ENCODE measurements at regions not wholly inside any gene's neighbourhood (a gene's known extent, or its start where the extent isn't known, plus 50 kb on each side); places are given as distances from the start of the nearest gene placed in this dataset.

DNA sequence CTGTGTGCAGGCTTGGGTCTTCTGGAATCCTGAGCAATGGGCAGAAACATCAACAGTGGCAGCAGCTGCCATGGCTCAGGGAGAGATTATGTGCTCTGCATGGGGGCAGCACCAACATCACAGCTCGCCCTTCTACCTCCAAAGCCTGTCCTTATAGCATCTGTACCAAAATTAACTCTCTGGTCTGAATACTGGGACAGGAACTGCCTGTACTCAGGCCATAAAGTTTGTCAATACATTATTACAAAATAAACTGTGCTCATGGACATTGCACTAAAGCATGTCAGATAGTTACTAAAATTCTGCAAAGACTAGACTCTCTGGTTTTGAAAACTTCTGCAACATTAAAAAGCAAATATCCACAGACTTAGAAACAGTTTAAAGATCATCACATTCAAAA lies 91.6 kb downstream of the ZC3H11B start:
- DNase-seq (ENCODE audit: low spot score), result no peak

DNA sequence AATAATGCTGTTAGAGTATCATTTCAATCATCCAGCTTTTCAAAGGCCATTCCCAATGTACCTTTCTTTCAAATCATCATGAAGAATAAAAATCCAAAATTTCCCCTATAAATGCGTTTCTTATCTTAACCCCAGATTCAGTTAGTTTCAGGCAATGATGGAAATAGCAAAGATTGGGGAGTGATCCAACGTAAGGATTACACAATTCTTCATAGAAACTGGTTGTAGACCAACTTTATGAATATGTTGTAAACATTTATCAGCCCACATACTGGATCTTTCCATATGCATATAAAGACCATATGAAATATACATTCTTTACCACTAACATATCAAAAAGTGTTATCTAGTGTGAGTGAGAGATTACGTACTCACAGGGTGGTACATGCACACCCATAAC lies 92.7 kb downstream of the ZC3H11B start:
- DNase-seq (ENCODE audit: low spot score), result no peak

GRCh38 chr1:219518907-219519248 lies 94.0 kb downstream of the ZC3H11B start:
- no peak for DNase-seq (ENCODE audit: low spot score)

GRCh38 chr1:219518168-219518906 lies 94.6 kb downstream of the ZC3H11B start:
- no peak for DNase-seq (ENCODE audit: low spot score)

GRCh38 chr1:219517031-219517430 lies 95.9 kb downstream of the ZC3H11B start:
- no peak for DNase-seq (ENCODE audit: low spot score)

GRCh38 chr1:219514728-219515127 lies 98.2 kb downstream of the ZC3H11B start:
- DNase-seq (ENCODE audit: low spot score), result no peak

DNA sequence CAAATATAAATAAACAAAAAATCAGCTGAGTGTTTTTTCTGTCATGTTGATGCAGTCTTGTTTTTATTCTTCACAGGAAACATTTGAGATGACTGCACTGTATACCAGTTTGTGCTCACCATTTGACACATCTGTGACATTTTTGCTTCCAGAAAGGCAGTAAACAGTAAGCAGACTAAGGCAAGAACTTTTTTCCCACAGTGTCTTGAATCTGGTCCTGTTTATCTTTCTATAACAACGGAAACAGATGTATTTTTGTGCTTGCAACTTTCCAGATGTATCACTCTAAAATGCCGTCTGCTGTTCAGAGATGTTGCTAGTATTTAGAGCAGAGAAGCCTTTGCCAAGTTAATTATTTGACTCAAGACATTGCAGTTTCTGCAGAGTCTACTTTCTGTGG lies 105.5 kb downstream of the ZC3H11B start:
- DNase-seq (ENCODE audit: low spot score), result no peak

DNA sequence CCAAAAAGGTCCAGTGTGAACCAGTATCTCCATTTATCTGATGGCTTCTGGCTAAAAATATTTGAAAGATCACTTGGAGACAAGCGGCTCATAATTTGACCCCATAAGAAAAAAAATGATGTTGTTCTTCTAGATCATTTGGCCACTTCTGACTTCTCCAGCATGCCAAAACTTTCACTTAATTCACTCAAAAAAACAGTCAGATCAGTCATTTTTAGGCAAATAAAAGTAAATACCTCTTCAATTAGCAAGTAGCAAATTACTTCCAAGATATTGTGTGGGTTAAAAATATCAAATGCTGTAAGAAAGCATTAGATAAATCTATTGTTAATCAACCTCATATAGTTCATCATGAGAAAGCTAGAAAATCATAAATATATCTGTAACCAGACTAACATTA lies 106.0 kb downstream of the ZC3H11B start:
- no peak for DNase-seq (ENCODE audit: low spot score)

DNA sequence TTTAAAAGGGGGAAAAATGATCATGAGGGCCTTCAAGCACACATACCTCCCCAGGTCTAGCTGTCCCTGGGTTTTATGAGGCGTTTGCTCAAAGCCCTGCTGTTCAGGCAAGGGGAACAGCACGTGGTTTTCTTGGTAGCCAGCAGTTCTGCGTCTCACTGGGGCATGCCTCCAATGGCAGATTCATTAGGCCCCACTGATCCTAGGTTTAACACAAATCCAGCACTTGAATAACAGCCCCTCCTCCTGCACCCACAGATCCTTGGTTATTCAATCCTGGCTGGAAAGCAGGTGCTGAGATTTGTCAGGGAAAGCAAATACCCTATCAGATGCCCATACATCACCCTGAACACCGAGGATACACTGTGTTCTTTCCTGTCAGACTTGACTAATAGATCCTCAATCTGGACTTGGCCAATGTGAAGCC lies 106.4 kb downstream of the ZC3H11B start:
- no peak for DNase-seq (ENCODE audit: low spot score)

GRCh38 chr1:219505886-219506285 lies 107.0 kb downstream of the ZC3H11B start:
- no peak for DNase-seq (ENCODE audit: low spot score)

DNA sequence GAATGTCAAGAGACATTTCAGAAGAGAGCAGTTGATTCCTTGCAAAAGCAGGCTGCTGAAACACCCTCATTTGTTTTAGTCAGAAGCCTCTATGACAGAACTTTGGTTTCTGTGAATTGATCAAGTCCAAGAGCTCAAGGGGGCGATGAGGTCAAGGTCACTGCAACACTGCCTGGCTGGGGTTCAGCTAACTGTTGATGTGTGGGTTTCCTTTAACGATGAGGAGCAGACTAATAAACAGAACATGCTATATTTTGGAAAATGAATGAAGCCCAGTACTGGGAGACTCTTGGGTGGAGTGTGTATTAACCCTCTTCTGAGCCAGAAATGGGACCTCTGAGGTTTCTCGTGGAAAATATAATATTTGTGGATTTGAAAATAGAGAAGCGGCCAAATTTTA lies 109.3 kb downstream of the ZC3H11B start:
- DNase-seq (ENCODE audit: low spot score), result no peak

GRCh38 chr1:219500327-219500897 lies 112.5 kb downstream of the ZC3H11B start:
- DNase-seq (ENCODE audit: low spot score), result no peak

- no peak for DNase-seq (ENCODE audit: low spot score)
These were observed 114.2 kb downstream of the ZC3H11B start for GRCh38 chr1:219498666-219499065.

DNA sequence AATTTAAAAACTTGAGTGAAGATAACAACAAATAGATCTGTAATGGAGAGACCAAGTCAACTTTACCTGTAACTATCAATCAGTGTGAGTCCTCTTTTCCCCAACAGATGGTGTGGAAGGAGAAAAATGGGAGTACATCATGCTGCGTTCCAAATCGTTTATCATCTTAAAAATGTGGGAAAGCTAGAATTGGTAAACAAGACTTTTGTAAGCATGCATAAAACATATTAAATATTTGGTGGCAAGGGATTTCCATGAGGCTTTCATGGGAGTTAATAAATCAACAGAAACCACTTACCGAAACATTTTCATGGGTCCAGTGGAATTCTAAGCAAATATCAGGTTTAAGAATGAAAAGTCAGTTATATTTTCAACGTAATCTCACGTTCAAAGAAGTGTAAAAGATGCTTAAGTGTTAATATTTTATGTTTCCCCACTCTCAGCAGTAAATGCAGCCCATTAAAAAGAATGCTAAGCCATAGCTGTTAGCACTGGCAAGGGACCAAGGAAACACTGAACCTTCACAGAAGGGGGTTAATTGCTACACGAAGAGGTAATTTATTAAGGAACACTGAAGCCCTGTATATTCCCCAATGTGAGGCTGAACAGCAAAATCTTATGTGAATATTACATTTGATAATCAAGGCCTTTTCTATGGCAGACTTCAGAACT lies 117.0 kb downstream of the ZC3H11B start:
- no peak for DNase-seq (ENCODE audit: low spot score)

GRCh38 chr1:219492717-219493116 lies 120.2 kb downstream of the ZC3H11B start:
- no peak for DNase-seq (ENCODE audit: low spot score)

DNA sequence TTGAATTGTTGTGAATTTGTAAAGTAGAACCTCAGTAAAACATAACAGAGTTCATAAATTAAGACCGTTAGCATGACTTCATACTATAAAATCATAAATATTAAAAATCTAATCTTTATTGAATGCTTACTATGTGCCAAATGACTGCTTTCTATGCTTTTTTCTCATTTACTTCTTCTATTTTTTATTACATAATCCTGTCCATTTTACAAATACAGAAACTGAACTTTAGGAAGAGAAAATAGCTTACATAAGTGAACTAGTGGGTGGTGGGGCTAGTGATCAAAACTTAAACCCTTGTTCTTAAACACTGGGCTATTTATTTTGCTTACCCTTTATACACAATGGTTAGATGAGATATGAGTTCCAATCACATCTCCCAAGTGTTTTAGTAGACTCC lies 122.3 kb downstream of the ZC3H11B start:
- no peak for DNase-seq (ENCODE audit: low spot score)

DNA sequence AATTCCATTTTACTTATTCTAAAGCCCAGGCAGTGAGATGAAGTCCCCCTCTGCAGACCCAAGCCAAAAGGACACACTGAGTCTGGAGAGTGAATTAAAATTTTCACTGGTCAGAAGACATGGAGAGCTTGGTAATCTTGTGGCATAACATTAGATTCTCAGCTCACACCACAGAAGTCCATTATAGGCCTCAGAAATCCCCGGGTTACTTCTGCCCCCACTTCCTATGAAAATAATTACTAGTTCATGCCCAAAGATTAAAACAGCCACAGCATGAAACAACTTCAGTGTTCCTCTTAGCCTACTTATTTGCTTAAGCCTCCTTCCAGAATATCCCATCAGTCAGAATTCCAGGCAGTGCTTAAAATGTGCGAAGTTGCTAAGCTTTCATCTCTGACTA lies 123.3 kb downstream of the ZC3H11B start:
- no peak for DNase-seq (ENCODE audit: low spot score)

- no peak for DNase-seq (ENCODE audit: low spot score)
These were observed 124.6 kb downstream of the ZC3H11B start for GRCh38 chr1:219488275-219488674.

- no peak for DNase-seq (ENCODE audit: low spot score)
These were observed 129.4 kb downstream of the ZC3H11B start for GRCh38 chr1:219483530-219483929.

DNA sequence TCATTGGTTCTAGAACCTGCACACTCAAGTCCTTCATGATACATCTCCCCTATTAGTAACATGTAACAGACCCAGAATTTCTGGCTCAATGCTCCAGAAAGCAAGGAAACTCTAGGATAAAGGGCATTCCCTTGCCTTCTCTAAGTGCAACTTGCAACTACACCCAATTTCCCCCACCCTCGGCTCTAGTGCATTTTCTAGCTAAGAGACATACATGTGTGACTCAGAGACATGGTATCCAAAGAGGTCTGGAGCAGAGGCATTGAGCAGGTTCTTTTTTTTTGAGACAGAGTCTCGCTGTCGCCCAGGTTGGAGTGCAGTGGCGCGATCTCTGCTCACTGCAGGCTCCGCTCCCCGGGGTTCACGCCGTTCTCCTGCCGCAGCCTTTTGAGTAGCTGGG lies 132.9 kb downstream of the ZC3H11B start:
- DNase-seq (ENCODE audit: low spot score), result no peak

DNA sequence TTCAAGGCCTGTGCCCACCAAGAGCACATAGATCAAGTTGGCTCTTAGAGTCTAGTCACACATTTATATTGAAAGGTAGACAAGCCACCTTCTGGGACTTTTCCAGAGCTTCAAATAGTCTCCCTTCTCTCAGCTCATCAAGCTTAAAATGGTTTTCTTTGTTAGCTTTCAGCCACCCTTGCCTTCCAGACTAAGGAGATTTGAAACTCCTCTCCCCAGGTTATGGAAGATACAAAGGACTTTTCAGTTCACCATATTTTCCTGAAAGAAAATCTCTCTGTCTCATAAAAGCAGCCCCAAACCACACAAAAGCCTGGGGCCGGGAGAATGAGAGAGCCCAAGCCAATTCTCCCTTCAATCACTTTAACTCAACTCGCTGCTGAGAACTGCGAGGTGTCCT lies 134.1 kb downstream of the ZC3H11B start:
- DNase-seq (ENCODE audit: low spot score), result no peak

GRCh38 chr1:219477861-219478260 lies 135.0 kb downstream of the ZC3H11B start:
- DNase-seq (ENCODE audit: low spot score), result no peak

DNA sequence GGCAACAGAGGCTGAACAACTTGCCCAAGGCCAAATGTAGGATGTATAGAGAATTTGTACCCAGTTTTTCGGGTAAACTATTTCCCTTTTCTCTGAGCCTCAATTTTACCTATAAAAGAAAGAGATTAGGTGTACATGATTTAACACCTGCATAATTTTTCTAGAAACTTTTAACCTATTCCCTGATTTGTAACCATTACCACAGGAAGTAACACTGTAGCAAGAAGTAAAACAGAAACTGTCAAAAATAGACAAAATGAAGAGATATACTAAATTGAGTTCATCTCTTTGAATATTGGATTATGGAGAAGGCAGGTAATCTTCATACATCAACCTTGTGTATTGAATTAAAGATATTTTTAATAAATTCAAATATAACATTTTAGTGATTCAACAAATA lies 136.2 kb downstream of the ZC3H11B start:
- no peak for DNase-seq (ENCODE audit: low spot score)

GRCh38 chr1:219476116-219476515 lies 136.8 kb downstream of the ZC3H11B start:
- DNase-seq (ENCODE audit: low spot score), result no peak
